GM06990 (cell line): ENCODE measurements at regions not wholly inside any gene's neighbourhood (a gene's known extent, or its start where the extent isn't known, plus 50 kb on each side); places are given as distances from the start of the nearest gene placed in this dataset.
"Not testable (repeated sequence)": the region's sequence is repeated elsewhere in the genome, so short reads cannot be mapped to it uniquely, and the experiment has no call there.

ENCODE experiments used
- DNase-seq: peaks from one replicate; pipeline ENCODE4 v3.0.0-alpha.2; 2011; ENCODE audit not compliant: insufficient read length; ENCODE audit errors: extremely low read depth
- H3K27me3 ChIP-seq: replicated peaks from 2 replicates; pipeline ENCODE4 v1.6.0; 2011; ENCODE audit warnings: low read length; ENCODE audit not compliant: control insufficient read depth, insufficient read depth
- H3K36me3 ChIP-seq: 2 replicates; pipeline ENCODE4 v1.5.1; 2011; ENCODE audit warnings: low read length; ENCODE audit not compliant: control insufficient read depth, insufficient read depth
- H3K4me3 ChIP-seq: replicated peaks from 2 replicates; pipeline ENCODE4 v1.5.1; 2011; ENCODE audit warnings: low read depth, mild to moderate bottlenecking, control low read depth, low read length
- TF ChIP-seq, protein P1 (sequence below): IDR thresholded peaks from 2 replicates; pipeline ENCODE4 v1.5.1; 2011; ENCODE audit warnings: low read length, control low read depth, mild to moderate bottlenecking, inconsistent platforms; ENCODE audit not compliant: insufficient read depth, poor library complexity, severe bottlenecking

DNA sequence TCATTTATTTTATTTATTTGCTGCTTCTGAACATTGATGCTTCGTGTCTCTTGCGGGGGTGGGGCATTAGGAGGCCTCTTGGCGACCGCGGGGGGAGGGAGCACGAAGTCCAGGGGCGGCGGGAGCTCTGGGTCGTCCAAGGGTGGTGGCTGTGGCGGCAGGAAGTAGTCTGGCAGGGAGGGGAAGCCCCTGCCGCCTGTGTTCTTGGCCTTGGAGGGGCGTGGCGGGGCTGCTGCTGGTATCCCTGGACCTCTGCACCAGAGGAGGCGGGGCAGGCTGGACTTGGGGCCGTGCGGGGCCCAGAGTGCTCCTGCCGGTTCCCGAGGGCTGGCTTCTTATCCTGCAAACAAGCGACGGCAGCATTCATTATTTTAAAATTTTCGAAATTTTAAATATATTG, 70.5 kb upstream of the ABI1 start:
- DNase-seq: peak; percentile 18
- no peaks in the 10 kb centered on the region for H3K36me3 ChIP-seq
- TF ChIP-seq, protein P1, sequence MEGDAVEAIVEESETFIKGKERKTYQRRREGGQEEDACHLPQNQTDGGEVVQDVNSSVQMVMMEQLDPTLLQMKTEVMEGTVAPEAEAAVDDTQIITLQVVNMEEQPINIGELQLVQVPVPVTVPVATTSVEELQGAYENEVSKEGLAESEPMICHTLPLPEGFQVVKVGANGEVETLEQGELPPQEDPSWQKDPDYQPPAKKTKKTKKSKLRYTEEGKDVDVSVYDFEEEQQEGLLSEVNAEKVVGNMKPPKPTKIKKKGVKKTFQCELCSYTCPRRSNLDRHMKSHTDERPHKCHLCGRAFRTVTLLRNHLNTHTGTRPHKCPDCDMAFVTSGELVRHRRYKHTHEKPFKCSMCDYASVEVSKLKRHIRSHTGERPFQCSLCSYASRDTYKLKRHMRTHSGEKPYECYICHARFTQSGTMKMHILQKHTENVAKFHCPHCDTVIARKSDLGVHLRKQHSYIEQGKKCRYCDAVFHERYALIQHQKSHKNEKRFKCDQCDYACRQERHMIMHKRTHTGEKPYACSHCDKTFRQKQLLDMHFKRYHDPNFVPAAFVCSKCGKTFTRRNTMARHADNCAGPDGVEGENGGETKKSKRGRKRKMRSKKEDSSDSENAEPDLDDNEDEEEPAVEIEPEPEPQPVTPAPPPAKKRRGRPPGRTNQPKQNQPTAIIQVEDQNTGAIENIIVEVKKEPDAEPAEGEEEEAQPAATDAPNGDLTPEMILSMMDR: no peak
- H3K4me3 ChIP-seq: no peak overlapping the region
- no peaks in the 10 kb centered on the region for H3K27me3 ChIP-seq

DNA sequence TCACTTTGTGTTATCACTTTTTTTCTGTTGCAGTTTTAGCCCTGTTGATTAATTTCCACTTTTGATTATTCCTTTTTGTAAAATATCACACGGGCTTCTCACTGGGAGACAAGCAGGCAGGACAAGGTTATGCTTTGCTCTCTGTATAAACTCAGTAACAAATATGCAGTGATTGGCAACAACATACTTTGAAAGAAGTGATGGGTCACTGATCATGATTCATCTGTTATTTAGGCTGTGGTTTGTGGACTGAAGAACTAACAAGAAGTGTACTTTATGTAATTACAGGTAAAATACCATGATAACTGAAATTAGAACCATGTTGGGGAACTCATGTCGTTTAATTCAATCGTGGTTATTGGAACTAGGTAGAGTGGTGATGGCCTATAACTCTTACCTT, 62.1 kb upstream of the ABI1 start:
- not testable (repeated sequence) for DNase-seq, H3K4me3 ChIP-seq, H3K36me3 ChIP-seq, H3K27me3 ChIP-seq

DNA sequence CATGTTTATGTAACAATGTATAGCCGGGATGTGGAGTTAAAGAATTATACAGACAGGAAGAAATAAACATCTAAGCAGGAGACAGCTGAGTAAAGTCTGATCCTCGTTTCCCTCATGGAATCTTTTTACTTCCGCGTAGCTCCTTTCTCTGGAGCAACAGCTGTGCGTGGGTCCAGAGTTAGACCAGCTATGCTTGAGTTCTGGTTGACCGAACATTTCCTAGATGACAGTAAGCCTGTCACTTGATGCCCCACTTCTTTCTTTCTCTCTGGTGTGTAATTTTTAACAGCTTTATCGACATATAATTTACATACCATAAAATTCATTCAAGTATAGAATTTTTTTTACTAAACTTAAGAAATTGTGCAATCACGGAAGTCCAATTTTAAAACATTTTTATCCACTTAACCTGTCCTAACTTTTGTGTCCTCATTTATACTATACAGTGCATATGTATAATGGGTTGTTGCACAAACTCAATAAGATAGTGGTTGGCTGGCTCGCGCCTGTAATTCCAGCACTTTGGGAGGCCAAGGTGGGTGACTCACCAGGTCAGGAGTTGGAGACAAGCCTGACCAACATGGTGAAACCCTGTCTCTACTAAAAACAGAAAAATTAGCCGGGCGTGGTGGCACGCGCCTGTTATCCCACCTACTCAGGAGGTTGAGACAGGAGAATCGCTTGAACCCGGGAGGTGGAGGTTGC, 58.5 kb upstream of the ABI1 start:
- DNase-seq, H3K4me3 ChIP-seq, H3K27me3 ChIP-seq, H3K36me3 ChIP-seq: not testable (repeated sequence)

DNA sequence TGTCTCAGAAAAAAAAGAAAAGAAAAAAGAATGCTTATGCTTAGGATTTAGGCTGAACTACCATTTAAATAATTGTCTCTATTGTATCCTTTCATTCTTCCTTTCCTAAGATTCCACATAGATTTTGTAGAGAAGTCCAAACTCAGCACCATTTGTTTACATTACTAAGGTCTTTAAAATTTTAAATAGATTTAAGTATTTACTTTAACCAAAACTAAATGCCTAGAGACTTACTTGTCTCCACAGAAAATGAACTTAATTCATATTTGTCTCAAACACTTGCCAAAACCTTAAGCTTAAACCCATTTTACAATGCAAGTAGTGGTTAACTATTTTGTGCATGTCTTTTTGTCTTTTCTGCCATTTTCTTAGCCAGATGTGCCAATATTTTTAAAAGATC, 54.1 kb upstream of the ABI1 start:
- DNase-seq: no peak

DNA sequence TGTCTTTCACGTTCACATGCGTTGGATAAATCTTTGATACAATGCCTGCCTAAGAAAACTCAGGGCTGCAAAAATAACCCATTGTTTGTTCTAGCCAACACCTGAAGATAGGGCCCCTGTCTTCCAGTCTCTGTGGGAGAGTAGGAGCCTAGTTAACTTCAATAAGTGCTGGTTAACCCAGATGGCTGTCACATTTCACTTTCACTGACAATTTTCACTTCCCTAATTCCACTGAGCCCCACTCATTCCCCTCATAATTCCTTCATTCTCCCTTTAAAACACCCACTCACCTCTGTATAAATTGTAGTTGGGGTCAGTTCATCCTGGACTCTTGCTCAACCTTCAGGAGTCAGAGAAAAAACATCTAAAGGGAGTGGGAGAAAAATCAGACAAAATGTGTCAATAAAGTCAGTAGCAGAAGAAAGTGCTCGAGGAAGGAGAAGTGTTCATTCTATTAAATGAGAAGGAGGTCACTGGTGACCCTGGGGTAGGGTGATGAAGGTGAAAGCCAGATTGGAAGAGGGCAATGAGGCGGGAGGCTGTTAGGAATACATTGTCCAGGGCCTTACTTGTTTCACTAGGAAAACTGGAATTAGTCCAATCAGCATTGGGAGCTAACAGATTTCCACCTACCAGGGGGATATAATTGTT, 51.2 kb upstream of the ABI1 start:
- TF ChIP-seq, protein P1: no peak
- no peak for DNase-seq
- Histone ChIP-seq H3K4me3 (no peak overlapping the region), H3K27me3 (no peaks in the 10 kb centered on the region), H3K36me3 (no peaks in the 10 kb centered on the region)

More for the DNA sequence above, 54.1 kb upstream of the ABI1 start:
- H3K36me3 ChIP-seq: no peaks in the 10 kb centered on the region
- TF ChIP-seq, protein P1: no peak
- H3K27me3 ChIP-seq: no peaks in the 10 kb centered on the region
- H3K4me3 ChIP-seq: no peak overlapping the region
